AG10803 (cell line): ENCODE measurements at regions not wholly inside any gene's neighbourhood (a gene's known extent, or its start where the extent isn't known, plus 50 kb on each side); places are given as distances from the start of the nearest gene placed in this dataset.

Experiments
- DNase-seq: peaks from one replicate; pipeline ENCODE4 v3.0.0; 2010; ENCODE audit warnings: low read depth
- H3K4me3 ChIP-seq: 2 replicates; pipeline ENCODE4 v1.5.1; 2011; ENCODE audit warnings: mild to moderate bottlenecking, low read length, control low read depth
- CTCF ChIP-seq: conservative IDR thresholded peaks from 2 replicates; pipeline ENCODE4 v1.5.1; 2011; ENCODE audit warnings: mild to moderate bottlenecking, low read length, control low read depth, inconsistent platforms

GRCh38 chr2:88857951-88858411 lies 166.5 kb downstream of the RPIA start:
- H3K4me3 ChIP-seq: no peak overlapping the region
- TF ChIP-seq CTCF: no peak
- DNase-seq: no peak

GRCh38 chr2:88859461-88859860 lies 168.0 kb downstream of the RPIA start:
- no peak for TF ChIP-seq CTCF
- H3K4me3 ChIP-seq: no peak overlapping the region
- DNase-seq: no peak

GRCh38 chr2:88860421-88861075 lies 169.1 kb downstream of the RPIA start:
- H3K4me3 ChIP-seq: no peak overlapping the region
- DNase-seq: no peak
- no peak for TF ChIP-seq CTCF

- no peak overlapping the region for H3K4me3 ChIP-seq
- TF ChIP-seq CTCF: no peak
- DNase-seq: no peak
Observed at GRCh38 chr2:88865801-88866371, 174.4 kb downstream of the RPIA start.

GRCh38 chr2:88866756-88867155 lies 175.3 kb downstream of the RPIA start:
- H3K4me3 ChIP-seq: no peak overlapping the region
- DNase-seq: no peak
- no peak for TF ChIP-seq CTCF

- no peak for TF ChIP-seq CTCF
- DNase-seq: no peak
- H3K4me3 ChIP-seq: no peak overlapping the region
Observed at GRCh38 chr2:88868861-88869260, 177.4 kb downstream of the RPIA start.

- DNase-seq: no peak
- no peak for TF ChIP-seq CTCF
- H3K4me3 ChIP-seq: no peak overlapping the region
Observed at GRCh38 chr2:88870267-88870839, 178.9 kb downstream of the RPIA start.
